Hepatocyte (in vitro differentiated cells): ENCODE measurements at regions not wholly inside any gene's neighbourhood (a gene's known extent, or its start where the extent isn't known, plus 50 kb on each side); places are given as distances from the start of the nearest gene placed in this dataset.

Experiments used
- DNase-seq: peaks from one replicate; pipeline ENCODE4 v3.0.0-alpha.2; 2016; ENCODE audit warnings: low spot score
- H2AFZ ChIP-seq: fragments of 200-600 bp; sonication (generic); 2 replicates; pipeline ENCODE4 v1.6.0; 2016; ENCODE audit warnings: antibody characterized with exemption, mild to moderate bottlenecking
- H3K27ac ChIP-seq: fragments of 200-600 bp; sonication (generic); 2 replicates; pipeline ENCODE4 v1.5.1; 2016; ENCODE audit warnings: mild to moderate bottlenecking
- H3K27me3 ChIP-seq: fragments of 200-600 bp; sonication (generic); 2 replicates; pipeline ENCODE4 v1.6.1; 2016
- H3K36me3 ChIP-seq: fragments of 200-600 bp; sonication (generic); replicated peaks from 2 replicates; pipeline ENCODE4 v1.5.1; 2016; ENCODE audit warnings: low read depth; ENCODE audit not compliant: insufficient read depth
- H3K4me1 ChIP-seq: fragments of 200-600 bp; sonication (generic); 2 replicates; pipeline ENCODE4 v1.5.1; 2016; ENCODE audit warnings: mild to moderate bottlenecking, moderate library complexity; ENCODE audit not compliant: insufficient read depth
- H3K4me2 ChIP-seq: fragments of 200-600 bp; sonication (generic); 2 replicates; pipeline ENCODE4 v1.6.0; 2016
- H3K4me3 ChIP-seq: fragments of 200-600 bp; sonication (generic); 2 replicates; pipeline ENCODE4 v1.5.1; 2016; ENCODE audit warnings: mild to moderate bottlenecking
- H3K79me2 ChIP-seq: fragments of 200-600 bp; sonication (generic); 2 replicates; pipeline ENCODE4 v1.6.0; 2017; ENCODE audit warnings: mild to moderate bottlenecking
- H3K9me2 ChIP-seq: fragments of 200-600 bp; sonication (generic); replicated peaks from 2 replicates; pipeline ENCODE4 v1.6.0; 2017; ENCODE audit warnings: mild to moderate bottlenecking; ENCODE audit not compliant: insufficient read depth
- H3K9me3 ChIP-seq: fragments of 200-600 bp; sonication (generic); 2 replicates; pipeline ENCODE4 v1.5.1; 2016; ENCODE audit warnings: low read depth, mild to moderate bottlenecking
- H4K20me1 ChIP-seq: fragments of 200-600 bp; sonication (generic); 2 replicates; pipeline ENCODE4 v1.6.0; 2016; ENCODE audit warnings: mild to moderate bottlenecking; ENCODE audit not compliant: insufficient read depth, poor library complexity, severe bottlenecking
- CTCF ChIP-seq: fragments of 200-600 bp; sonication (generic); IDR thresholded peaks from 2 replicates; pipeline ENCODE4 v1.5.1; 2016; ENCODE audit warnings: antibody characterized with exemption, mild to moderate bottlenecking; ENCODE audit not compliant: poor library complexity
- EZH2 ChIP-seq: fragments of 200-600 bp; sonication (generic); IDR thresholded peaks from 2 replicates; pipeline ENCODE4 v1.6.1; 2016; ENCODE audit warnings: antibody characterized with exemption, mild to moderate bottlenecking, borderline replicate concordance
- EZH2phosphoT487 ChIP-seq: fragments of 200-600 bp; sonication (generic); IDR thresholded peaks from one replicate; pipeline ENCODE4 v1.6.1; 2018; ENCODE audit warnings: antibody characterized with exemption, mild to moderate bottlenecking, low read depth, moderate library complexity; ENCODE audit not compliant: unreplicated experiment, severe bottlenecking
- WGBS: methylation state at CpG from one replicate; pipeline ENCODE4 v1.1.6; 2016; ENCODE audit warnings: low lambda C conversion rate; ENCODE audit errors: missing lambda C conversion rate; 5-methylcytosine and 5-hydroxymethylcytosine counted together

- H3K4me2 ChIP-seq = no peak overlapping the region
- WGBS = 91% methylated on average over 2 of the region's 2 CpGs
- no peak overlapping the region for H2AFZ ChIP-seq
- no peaks in the 10 kb centered on the region for H4K20me1 ChIP-seq
- no peak overlapping the region for H3K4me3 ChIP-seq
- no peaks in the 10 kb centered on the region for H3K27me3 ChIP-seq
- no peaks in the 10 kb centered on the region for H3K79me2 ChIP-seq
- H3K27ac ChIP-seq = no peak overlapping the region
- no peak for DNase-seq
- TF ChIP-seq EZH2phosphoT487 = no peak
- no peak for TF ChIP-seq CTCF
- no peak for TF ChIP-seq EZH2
- no peaks in the 10 kb centered on the region for H3K4me1 ChIP-seq
- H3K9me2 ChIP-seq = no peaks in the 10 kb centered on the region
- no peaks in the 10 kb centered on the region for H3K9me3 ChIP-seq
- no peaks in the 10 kb centered on the region for H3K36me3 ChIP-seq
Observed at GRCh38 chr5:102613661-102614060, 114.9 kb upstream of the SLCO6A1 start.

GRCh38 chr5:102617191-102618187 is 118.7 kb upstream of the SLCO6A1 start:
- peak; percentile 44 for DNase-seq
- Histone ChIP-seq H3K9me2 (no peaks in the 10 kb centered on the region), H3K4me1 (no peaks in the 10 kb centered on the region), H3K27me3 (no peaks in the 10 kb centered on the region), H3K4me2 (no peak overlapping the region), H4K20me1 (no peaks in the 10 kb centered on the region), H3K27ac (peak overlapping the region; percentile 29), H3K4me3 (no peak overlapping the region), H3K36me3 (no peaks in the 10 kb centered on the region), H3K79me2 (no peaks in the 10 kb centered on the region), H2AFZ (no peak overlapping the region), H3K9me3 (no peaks in the 10 kb centered on the region)
- TF ChIP-seq EZH2phosphoT487 (no peak), CTCF (no peak), EZH2 (no peak)
- WGBS = 69% methylated on average over 5 of the region's 5 CpGs

GRCh38 chr5:102622262-102622661 is 123.5 kb upstream of the SLCO6A1 start:
- H3K79me2 ChIP-seq = no peaks in the 10 kb centered on the region
- no peak overlapping the region for H3K4me3 ChIP-seq
- no peaks in the 10 kb centered on the region for H4K20me1 ChIP-seq
- no peaks in the 10 kb centered on the region for H3K9me2 ChIP-seq
- 52% methylated on average over 3 of the region's 3 CpGs for WGBS
- DNase-seq = no peak
- peaks cover 10% of the 10 kb centered on the region for H3K4me1 ChIP-seq
- no peak overlapping the region for H3K27ac ChIP-seq
- TF ChIP-seq EZH2phosphoT487 (no peak), EZH2 (no peak), CTCF (no peak)
- no peaks in the 10 kb centered on the region for H3K27me3 ChIP-seq
- H3K4me2 ChIP-seq = no peak overlapping the region
- H3K36me3 ChIP-seq = no peaks in the 10 kb centered on the region
- no peaks in the 10 kb centered on the region for H3K9me3 ChIP-seq
- no peak overlapping the region for H2AFZ ChIP-seq
